ENCODE measurements at regions not wholly inside any gene's neighbourhood (a gene's known extent, or its start where the extent isn't known, plus 50 kb on each side); places are given as distances from the start of the nearest gene placed in this dataset.
"Not testable (repeated sequence)": the region's sequence is repeated elsewhere in the genome, so short reads cannot be mapped to it uniquely, and the experiment has no call there.

DNA sequence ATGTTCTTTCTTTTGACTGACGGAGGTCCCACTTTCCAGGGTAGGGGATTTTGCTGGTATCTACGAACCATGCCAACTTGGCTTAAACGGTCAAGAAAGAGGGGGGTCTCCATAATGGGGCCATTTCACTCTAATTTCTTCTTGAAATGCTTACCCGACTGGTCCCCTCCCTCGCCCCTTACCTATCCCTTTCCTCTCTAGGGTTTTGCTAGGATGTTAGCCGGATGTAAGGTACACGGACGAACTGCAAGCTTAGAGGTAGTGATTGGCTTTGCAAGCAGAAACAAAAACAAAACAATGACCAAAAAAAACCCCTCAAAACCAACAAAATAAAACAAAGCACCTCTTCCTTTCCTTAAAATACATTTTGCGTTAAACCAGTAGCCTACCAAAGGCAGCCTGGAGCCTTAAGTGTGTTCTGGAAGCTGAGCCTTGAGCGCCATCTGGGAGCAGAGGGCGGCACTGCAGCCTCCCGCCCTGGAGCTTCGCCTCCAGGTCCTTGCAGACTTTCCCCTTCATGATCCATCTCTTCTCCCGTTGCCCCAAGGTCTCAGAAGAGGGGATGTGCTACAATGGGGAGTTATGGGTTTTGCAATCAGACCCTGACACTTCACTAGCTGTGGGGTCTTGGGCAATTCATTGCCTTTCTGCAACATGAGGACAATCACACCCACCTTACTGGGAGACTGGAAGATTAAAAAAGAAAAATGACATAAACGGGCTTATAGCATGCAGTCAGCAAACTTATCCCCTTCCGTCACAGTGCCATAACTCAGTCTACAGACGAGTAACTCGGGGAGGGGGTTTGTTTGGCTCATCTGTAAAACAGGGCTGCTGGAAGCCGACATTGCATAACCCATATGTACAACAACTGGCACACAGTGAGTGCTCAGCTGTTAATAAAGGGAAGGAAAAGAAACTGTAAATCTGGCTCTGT, 125.9 kb upstream of the RRN3 start:
- TF ChIP-seq, protein P1, sequence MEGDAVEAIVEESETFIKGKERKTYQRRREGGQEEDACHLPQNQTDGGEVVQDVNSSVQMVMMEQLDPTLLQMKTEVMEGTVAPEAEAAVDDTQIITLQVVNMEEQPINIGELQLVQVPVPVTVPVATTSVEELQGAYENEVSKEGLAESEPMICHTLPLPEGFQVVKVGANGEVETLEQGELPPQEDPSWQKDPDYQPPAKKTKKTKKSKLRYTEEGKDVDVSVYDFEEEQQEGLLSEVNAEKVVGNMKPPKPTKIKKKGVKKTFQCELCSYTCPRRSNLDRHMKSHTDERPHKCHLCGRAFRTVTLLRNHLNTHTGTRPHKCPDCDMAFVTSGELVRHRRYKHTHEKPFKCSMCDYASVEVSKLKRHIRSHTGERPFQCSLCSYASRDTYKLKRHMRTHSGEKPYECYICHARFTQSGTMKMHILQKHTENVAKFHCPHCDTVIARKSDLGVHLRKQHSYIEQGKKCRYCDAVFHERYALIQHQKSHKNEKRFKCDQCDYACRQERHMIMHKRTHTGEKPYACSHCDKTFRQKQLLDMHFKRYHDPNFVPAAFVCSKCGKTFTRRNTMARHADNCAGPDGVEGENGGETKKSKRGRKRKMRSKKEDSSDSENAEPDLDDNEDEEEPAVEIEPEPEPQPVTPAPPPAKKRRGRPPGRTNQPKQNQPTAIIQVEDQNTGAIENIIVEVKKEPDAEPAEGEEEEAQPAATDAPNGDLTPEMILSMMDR (IDR thresholded peaks at IDR 0.05): peak in 5 of 6 experiments; percentile 33 to 76 (median 56)
- not testable (repeated sequence) for TF ChIP-seq POLR2AphosphoS5, POLR2A, EP300 (IDR thresholded peaks at IDR 0.05)

All from upper lobe of left lung (tissue), 4 donors.